WERI-Rb-1 (cell line): ENCODE measurements at regions not wholly inside any gene's neighbourhood (a gene's known extent, or its start where the extent isn't known, plus 50 kb on each side); places are given as distances from the start of the nearest gene placed in this dataset.
"Not testable (repeated sequence)": the region's sequence is repeated elsewhere in the genome, so short reads cannot be mapped to it uniquely, and the experiment has no call there.

Experiments
- DNase-seq: peaks from one replicate; pipeline ENCODE4 v3.0.0-alpha.2; 2020
- H3K27ac ChIP-seq: fragments of 250-450 bp; sonication (Bioruptor Pico); 2 replicates; pipeline ENCODE4 v1.5.1; 2020; ENCODE audit warnings: mild to moderate bottlenecking, moderate library complexity
- H3K27me3 ChIP-seq: fragments of 250-450 bp; sonication (Bioruptor Pico); 2 replicates; pipeline ENCODE4 v1.5.1; 2021; ENCODE audit warnings: mild to moderate bottlenecking, low read depth, moderate library complexity; ENCODE audit not compliant: insufficient read depth, severe bottlenecking
- H3K36me3 ChIP-seq: fragments of 250-450 bp; sonication (Bioruptor Pico); 2 replicates; pipeline ENCODE4 v1.5.1; 2020; ENCODE audit warnings: mild to moderate bottlenecking, moderate library complexity
- H3K4me3 ChIP-seq: 2 replicates; pipeline ENCODE4 v1.5.1; 2011; ENCODE audit warnings: low read depth, mild to moderate bottlenecking, control low read depth, low read length
- H3K9me3 ChIP-seq: fragments of 250-450 bp; sonication (Bioruptor Pico); 2 replicates; pipeline ENCODE4 v1.5.1; 2021; ENCODE audit warnings: mild to moderate bottlenecking, moderate library complexity; ENCODE audit not compliant: severe bottlenecking
- CTCF ChIP-seq: IDR thresholded peaks from 2 replicates; pipeline ENCODE4 v1.5.1; 2011; ENCODE audit warnings: low read depth, mild to moderate bottlenecking, control low read depth, inconsistent platforms, low read length

GRCh38 chr2:106285237-106285829, 91.2 kb upstream of the UXS1 start:
- Histone ChIP-seq H3K4me3 (no peak overlapping the region), H3K27me3 (no peaks in the 10 kb centered on the region), H3K9me3 (no peaks in the 10 kb centered on the region), H3K36me3 (no peaks in the 10 kb centered on the region), H3K27ac (no peak overlapping the region)
- DNase-seq: no peak
- no peak for TF ChIP-seq CTCF

- no peak for DNase-seq
- Histone ChIP-seq H3K27ac (no peak overlapping the region), H3K27me3 (no peaks in the 10 kb centered on the region), H3K9me3 (no peaks in the 10 kb centered on the region), H3K36me3 (no peaks in the 10 kb centered on the region), H3K4me3 (no peak overlapping the region)
- no peak for TF ChIP-seq CTCF
These were observed 90.6 kb upstream of the UXS1 start for GRCh38 chr2:106284691-106285202.

GRCh38 chr2:106284255-106284654, 90.2 kb upstream of the UXS1 start:
- TF ChIP-seq CTCF: no peak
- no peak overlapping the region for H3K4me3 ChIP-seq
- no peaks in the 10 kb centered on the region for H3K27me3 ChIP-seq
- H3K27ac ChIP-seq: no peak overlapping the region
- H3K36me3 ChIP-seq: no peaks in the 10 kb centered on the region
- no peaks in the 10 kb centered on the region for H3K9me3 ChIP-seq
- DNase-seq: no peak

GRCh38 chr2:106283228-106284152, 89.4 kb upstream of the UXS1 start:
- not testable (repeated sequence) for H3K27me3 ChIP-seq, H3K36me3 ChIP-seq, H3K9me3 ChIP-seq, DNase-seq, H3K4me3 ChIP-seq, H3K27ac ChIP-seq

GRCh38 chr2:106282462-106283170, 88.5 kb upstream of the UXS1 start:
- Histone ChIP-seq H3K27me3 (no peaks in the 10 kb centered on the region), H3K4me3 (no peak overlapping the region), H3K9me3 (no peaks in the 10 kb centered on the region), H3K27ac (no peak overlapping the region), H3K36me3 (no peaks in the 10 kb centered on the region)
- TF ChIP-seq CTCF: no peak
- DNase-seq: no peak

- not testable (repeated sequence) for H3K36me3 ChIP-seq, DNase-seq, H3K4me3 ChIP-seq, H3K27ac ChIP-seq, H3K27me3 ChIP-seq, H3K9me3 ChIP-seq
These were observed 87.9 kb upstream of the UXS1 start for GRCh38 chr2:106281907-106282430.
